ENCODE measurements at regions not wholly inside any gene's neighbourhood (a gene's known extent, or its start where the extent isn't known, plus 50 kb on each side); places are given as distances from the start of the nearest gene placed in this dataset.

DNA sequence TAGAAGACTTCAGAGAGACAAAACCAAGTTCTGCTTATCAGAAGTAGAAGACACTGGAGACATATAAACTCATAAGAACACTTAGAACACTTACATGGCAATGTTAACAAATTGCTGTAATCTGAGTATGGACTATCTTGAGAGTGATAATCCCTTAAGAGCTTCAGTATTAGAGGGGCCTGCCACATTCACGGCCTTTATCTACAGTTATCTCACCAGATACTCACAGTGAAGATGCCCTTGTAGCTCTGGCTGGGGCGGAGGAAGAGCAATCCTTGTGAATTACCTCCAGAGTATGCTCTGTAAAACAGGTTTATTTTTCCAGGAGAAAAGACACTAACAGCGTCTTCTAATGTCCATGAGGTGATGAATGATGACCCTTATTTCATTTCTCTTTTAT is 762.8 kb downstream of the FAM181B start:
- Histone ChIP-seq H2BK5ac (ENCODE audit: low read depth, low read length, poor library complexity) (no peak overlapping the region), H3K9ac (ENCODE audit: low read length) (no peak overlapping the region), H2AK5ac (ENCODE audit: low read length) (no peak overlapping the region), H3K14ac (ENCODE audit: low read length) (no peak overlapping the region), H3K4me3 (ENCODE audit: low read depth, low read length) (no peak overlapping the region), H3K79me1 (ENCODE audit: low read length) (no peaks in the 10 kb centered on the region), H4K12ac (ENCODE audit: low read depth, low read length) (no peak overlapping the region), H2BK120ac (ENCODE audit: insufficient read depth, low read length, poor library complexity) (no peak overlapping the region), H2AFZ (ENCODE audit: insufficient read depth, low read length, poor library complexity) (no peak overlapping the region), H4K8ac (ENCODE audit: low read depth, low read length) (no peak overlapping the region), H4K91ac (ENCODE audit: low read depth, low read length) (no peak overlapping the region), H3K27ac (ENCODE audit: low read depth, low read length) (no peak overlapping the region), H3K18ac (ENCODE audit: low read length) (no peak overlapping the region), H3K36me3 (ENCODE audit: control insufficient read depth in 1 of 2, insufficient read depth in 2 of 2, low read length in 2 of 2) (no peaks in the 10 kb centered on the region), H3K4me1 (ENCODE audit: control insufficient read depth in 1 of 2, insufficient read depth in 2 of 2, low read length in 2 of 2) (no peaks in the 10 kb centered on the region), H3K79me2 (ENCODE audit: control insufficient read depth, insufficient read depth, low read length, poor library complexity) (no peaks in the 10 kb centered on the region), H3K23ac (ENCODE audit: low read length) (no peak overlapping the region), H3K9me3 (ENCODE audit: insufficient read depth, low read depth, low read length) (no peaks in the 10 kb centered on the region), H3K27me3 (ENCODE audit: insufficient read depth, low read length) (no peaks in the 10 kb centered on the region), H3K4ac (ENCODE audit: low read depth, low read length) (no peak overlapping the region), H2BK12ac (ENCODE audit: low read length) (no peak overlapping the region), H3K4me2 (ENCODE audit: low read length) (no peak overlapping the region)
- no peak for DNase-seq
- no CpG with 5 or more reads among the region's 3 CpGs for WGBS (ENCODE audit: extremely low coverage, insufficient coverage, insufficient read length)

- Histone ChIP-seq H3K9ac (ENCODE audit: low read length) (no peak overlapping the region), H2BK120ac (ENCODE audit: insufficient read depth, low read length, poor library complexity) (no peak overlapping the region), H2AFZ (ENCODE audit: insufficient read depth, low read length, poor library complexity) (no peak overlapping the region), H4K8ac (ENCODE audit: low read depth, low read length) (no peak overlapping the region), H4K91ac (ENCODE audit: low read depth, low read length) (no peak overlapping the region), H3K4ac (ENCODE audit: low read depth, low read length) (no peak overlapping the region), H3K36me3 (ENCODE audit: control insufficient read depth in 1 of 2, insufficient read depth in 2 of 2, low read length in 2 of 2) (no peaks in the 10 kb centered on the region), H3K4me3 (ENCODE audit: low read depth, low read length) (no peak overlapping the region), H3K9me3 (ENCODE audit: insufficient read depth, low read depth, low read length) (no peaks in the 10 kb centered on the region), H3K4me2 (ENCODE audit: low read length) (no peak overlapping the region), H2AK5ac (ENCODE audit: low read length) (no peak overlapping the region), H3K27me3 (ENCODE audit: insufficient read depth, low read length) (no peaks in the 10 kb centered on the region), H4K12ac (ENCODE audit: low read depth, low read length) (no peak overlapping the region), H3K23ac (ENCODE audit: low read length) (no peak overlapping the region), H3K14ac (ENCODE audit: low read length) (no peak overlapping the region), H3K79me1 (ENCODE audit: low read length) (no peaks in the 10 kb centered on the region), H3K4me1 (ENCODE audit: control insufficient read depth in 1 of 2, insufficient read depth in 2 of 2, low read length in 2 of 2) (no peaks in the 10 kb centered on the region), H2BK12ac (ENCODE audit: low read length) (no peak overlapping the region), H2BK5ac (ENCODE audit: low read depth, low read length, poor library complexity) (no peak overlapping the region), H3K18ac (ENCODE audit: low read length) (no peak overlapping the region), H3K27ac (ENCODE audit: low read depth, low read length) (no peak overlapping the region), H3K79me2 (ENCODE audit: control insufficient read depth, insufficient read depth, low read length, poor library complexity) (no peaks in the 10 kb centered on the region)
- WGBS (ENCODE audit: extremely low coverage, insufficient coverage, insufficient read length) = no CpG with 5 or more reads among the region's 1 CpG
- no peak for DNase-seq
Observed at GRCh38 chr11:81967242-81967641, 766.4 kb downstream of the FAM181B start.

DNA sequence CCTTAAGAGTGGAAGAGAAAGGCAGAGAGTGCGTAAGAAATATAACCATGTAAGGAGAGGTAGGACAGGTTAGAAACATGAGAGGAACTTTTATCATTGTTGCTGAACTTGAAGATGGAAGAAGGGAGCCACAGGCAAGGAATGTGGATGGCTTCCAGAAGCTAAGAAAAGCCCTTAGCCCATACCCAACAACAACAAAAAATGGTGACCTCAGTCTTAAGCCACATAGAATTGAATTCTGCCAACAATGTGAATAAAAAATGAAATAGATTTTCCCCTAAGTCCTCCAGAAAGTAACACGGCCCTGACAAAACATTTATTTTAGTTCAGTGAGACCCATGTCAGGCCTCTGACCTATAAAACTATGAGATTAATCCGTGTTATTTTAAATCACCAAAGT is 767.3 kb downstream of the FAM181B start:
- Histone ChIP-seq H2AK5ac (ENCODE audit: low read length) (no peak overlapping the region), H2BK5ac (ENCODE audit: low read depth, low read length, poor library complexity) (no peak overlapping the region), H2AFZ (ENCODE audit: insufficient read depth, low read length, poor library complexity) (no peak overlapping the region), H3K79me1 (ENCODE audit: low read length) (no peaks in the 10 kb centered on the region), H3K4ac (ENCODE audit: low read depth, low read length) (no peak overlapping the region), H3K79me2 (ENCODE audit: control insufficient read depth, insufficient read depth, low read length, poor library complexity) (no peaks in the 10 kb centered on the region), H3K4me1 (ENCODE audit: control insufficient read depth in 1 of 2, insufficient read depth in 2 of 2, low read length in 2 of 2) (no peaks in the 10 kb centered on the region), H3K23ac (ENCODE audit: low read length) (no peak overlapping the region), H3K4me2 (ENCODE audit: low read length) (no peak overlapping the region), H2BK120ac (ENCODE audit: insufficient read depth, low read length, poor library complexity) (no peak overlapping the region), H4K91ac (ENCODE audit: low read depth, low read length) (no peak overlapping the region), H3K27me3 (ENCODE audit: insufficient read depth, low read length) (no peaks in the 10 kb centered on the region), H3K9ac (ENCODE audit: low read length) (no peak overlapping the region), H3K27ac (ENCODE audit: low read depth, low read length) (no peak overlapping the region), H4K8ac (ENCODE audit: low read depth, low read length) (no peak overlapping the region), H3K14ac (ENCODE audit: low read length) (no peak overlapping the region), H2BK12ac (ENCODE audit: low read length) (no peak overlapping the region), H3K36me3 (ENCODE audit: control insufficient read depth in 1 of 2, insufficient read depth in 2 of 2, low read length in 2 of 2) (no peaks in the 10 kb centered on the region), H4K12ac (ENCODE audit: low read depth, low read length) (no peak overlapping the region), H3K4me3 (ENCODE audit: low read depth, low read length) (no peak overlapping the region), H3K18ac (ENCODE audit: low read length) (no peak overlapping the region), H3K9me3 (ENCODE audit: insufficient read depth, low read depth, low read length) (no peaks in the 10 kb centered on the region)
- DNase-seq = no peak
- no CpG with 5 or more reads among the region's 3 CpGs for WGBS (ENCODE audit: extremely low coverage, insufficient coverage, insufficient read length)

DNA sequence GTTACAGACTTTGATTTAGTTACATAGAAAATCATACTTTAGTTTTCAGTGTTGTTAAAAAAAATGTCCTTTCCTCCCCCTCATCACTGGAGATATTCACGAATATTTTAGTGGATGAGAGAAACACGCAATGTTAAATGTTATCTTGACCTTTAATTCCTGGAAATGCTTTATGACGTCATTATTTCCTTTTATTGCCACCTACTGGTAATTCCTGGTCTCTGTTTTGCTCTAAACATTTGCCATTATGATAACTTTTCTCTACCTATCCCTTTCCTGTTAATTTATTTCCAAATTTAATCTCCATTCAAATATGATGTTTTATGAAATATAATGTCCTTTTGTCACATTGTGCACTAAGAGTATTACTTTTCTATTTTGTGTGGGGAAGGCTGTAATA is 770.6 kb downstream of the FAM181B start:
- H3K18ac ChIP-seq (ENCODE audit: low read length) = no peak overlapping the region
- H3K4me1 ChIP-seq (ENCODE audit: control insufficient read depth in 1 of 2, insufficient read depth in 2 of 2, low read length in 2 of 2) = no peaks in the 10 kb centered on the region
- no peaks in the 10 kb centered on the region for H3K36me3 ChIP-seq (ENCODE audit: control insufficient read depth in 1 of 2, insufficient read depth in 2 of 2, low read length in 2 of 2)
- H3K4ac ChIP-seq (ENCODE audit: low read depth, low read length) = no peak overlapping the region
- no peak overlapping the region for H3K14ac ChIP-seq (ENCODE audit: low read length)
- peak in 1 of 2 donors; percentile 18 for DNase-seq
- no peak overlapping the region for H4K91ac ChIP-seq (ENCODE audit: low read depth, low read length)
- H3K23ac ChIP-seq (ENCODE audit: low read length) = no peak overlapping the region
- H2AFZ ChIP-seq (ENCODE audit: insufficient read depth, low read length, poor library complexity) = no peak overlapping the region
- H2BK120ac ChIP-seq (ENCODE audit: insufficient read depth, low read length, poor library complexity) = no peak overlapping the region
- no peak overlapping the region for H3K4me2 ChIP-seq (ENCODE audit: low read length)
- no CpG with 5 or more reads among the region's 3 CpGs for WGBS (ENCODE audit: extremely low coverage, insufficient coverage, insufficient read length)
- H2BK5ac ChIP-seq (ENCODE audit: low read depth, low read length, poor library complexity) = no peak overlapping the region
- no peaks in the 10 kb centered on the region for H3K27me3 ChIP-seq (ENCODE audit: insufficient read depth, low read length)
- H2BK12ac ChIP-seq (ENCODE audit: low read length) = no peak overlapping the region
- H3K27ac ChIP-seq (ENCODE audit: low read depth, low read length) = no peak overlapping the region
- H4K12ac ChIP-seq (ENCODE audit: low read depth, low read length) = no peak overlapping the region
- no peak overlapping the region for H2AK5ac ChIP-seq (ENCODE audit: low read length)
- H4K8ac ChIP-seq (ENCODE audit: low read depth, low read length) = no peak overlapping the region
- no peaks in the 10 kb centered on the region for H3K79me2 ChIP-seq (ENCODE audit: control insufficient read depth, insufficient read depth, low read length, poor library complexity)
- no peak overlapping the region for H3K9ac ChIP-seq (ENCODE audit: low read length)
- no peaks in the 10 kb centered on the region for H3K79me1 ChIP-seq (ENCODE audit: low read length)
- no peak overlapping the region for H3K4me3 ChIP-seq (ENCODE audit: low read depth, low read length)
- H3K9me3 ChIP-seq (ENCODE audit: insufficient read depth, low read depth, low read length) = no peaks in the 10 kb centered on the region

All from trophoblast cell (in vitro differentiated cells and primary cell).